WTC11 (cell line): ENCODE measurements at regions not wholly inside any gene's neighbourhood (a gene's known extent, or its start where the extent isn't known, plus 50 kb on each side); places are given as distances from the start of the nearest gene placed in this dataset.

Experiments
- ATF2 ChIP-seq: sonication (generic); formaldehyde crosslinking; IDR thresholded peaks from 2 replicates; pipeline ENCODE4 v1.8.1; 2022; ENCODE audit warnings: low read depth, missing genetic modification reagents, borderline replicate concordance
- CREB1 ChIP-seq: sonication (generic); formaldehyde crosslinking; IDR thresholded peaks from 2 replicates; pipeline ENCODE4 v1.8.0; 2023; ENCODE audit warnings: mild to moderate bottlenecking, missing genetic modification reagents
- NR3C1 ChIP-seq: sonication (generic); formaldehyde crosslinking; conservative IDR thresholded peaks from 2 replicates; pipeline ENCODE4 v1.8.1; 2023; ENCODE audit warnings: low read depth, mild to moderate bottlenecking, missing genetic modification reagents
- ZBTB21 ChIP-seq: sonication (generic); formaldehyde crosslinking; IDR thresholded peaks from 2 replicates; pipeline ENCODE4 v1.8.1; 2023; ENCODE audit warnings: mild to moderate bottlenecking, missing genetic modification reagents, borderline replicate concordance
- ZNF121 ChIP-seq: sonication (generic); formaldehyde crosslinking; IDR thresholded peaks from 2 replicates; pipeline ENCODE4 v1.8.0; 2023; ENCODE audit warnings: missing genetic modification reagents
- ZNF138 ChIP-seq: sonication (generic); formaldehyde crosslinking; conservative IDR thresholded peaks from 2 replicates; pipeline ENCODE4 v1.8.1; 2022; ENCODE audit warnings: mild to moderate bottlenecking, moderate library complexity, missing genetic modification reagents
- TF ChIP-seq, protein P1 (sequence below): sonication (generic); formaldehyde crosslinking; IDR thresholded peaks from 2 replicates; pipeline ENCODE4 v1.8.1; 2022; ENCODE audit warnings: missing genetic modification reagents, borderline replicate concordance
- TF ChIP-seq, protein P2 (sequence below): fragments of 200-600 bp; IDR thresholded peaks from 2 replicates; pipeline ENCODE4 v1.8.0; 2022; ENCODE audit warnings: antibody characterized with exemption
- TF ChIP-seq, protein P3 (sequence below): sonication (generic); formaldehyde crosslinking; IDR thresholded peaks from 2 replicates; pipeline ENCODE4 v1.8.0; 2023; ENCODE audit warnings: missing genetic modification reagents

- TF ChIP-seq ZNF121 (no peak), NR3C1 (CRISPR knock-in tag) (no peak), ZBTB21 (CRISPR knock-in tag) (no peak), ATF2 (CRISPR knock-in tag) (no peak), ZNF138 (CRISPR knock-in tag) (no peak), CREB1 (CRISPR knock-in tag) (no peak)
- TF ChIP-seq, protein P1, sequence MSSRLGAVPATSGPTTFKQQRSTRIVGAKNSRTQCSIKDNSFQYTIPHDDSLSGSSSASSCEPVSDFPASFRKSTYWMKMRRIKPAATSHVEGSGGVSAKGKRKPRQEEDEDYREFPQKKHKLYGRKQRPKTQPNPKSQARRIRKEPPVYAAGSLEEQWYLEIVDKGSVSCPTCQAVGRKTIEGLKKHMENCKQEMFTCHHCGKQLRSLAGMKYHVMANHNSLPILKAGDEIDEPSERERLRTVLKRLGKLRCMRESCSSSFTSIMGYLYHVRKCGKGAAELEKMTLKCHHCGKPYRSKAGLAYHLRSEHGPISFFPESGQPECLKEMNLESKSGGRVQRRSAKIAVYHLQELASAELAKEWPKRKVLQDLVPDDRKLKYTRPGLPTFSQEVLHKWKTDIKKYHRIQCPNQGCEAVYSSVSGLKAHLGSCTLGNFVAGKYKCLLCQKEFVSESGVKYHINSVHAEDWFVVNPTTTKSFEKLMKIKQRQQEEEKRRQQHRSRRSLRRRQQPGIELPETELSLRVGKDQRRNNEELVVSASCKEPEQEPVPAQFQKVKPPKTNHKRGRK (CRISPR knock-in tag) = no peak
- TF ChIP-seq, protein P2, sequence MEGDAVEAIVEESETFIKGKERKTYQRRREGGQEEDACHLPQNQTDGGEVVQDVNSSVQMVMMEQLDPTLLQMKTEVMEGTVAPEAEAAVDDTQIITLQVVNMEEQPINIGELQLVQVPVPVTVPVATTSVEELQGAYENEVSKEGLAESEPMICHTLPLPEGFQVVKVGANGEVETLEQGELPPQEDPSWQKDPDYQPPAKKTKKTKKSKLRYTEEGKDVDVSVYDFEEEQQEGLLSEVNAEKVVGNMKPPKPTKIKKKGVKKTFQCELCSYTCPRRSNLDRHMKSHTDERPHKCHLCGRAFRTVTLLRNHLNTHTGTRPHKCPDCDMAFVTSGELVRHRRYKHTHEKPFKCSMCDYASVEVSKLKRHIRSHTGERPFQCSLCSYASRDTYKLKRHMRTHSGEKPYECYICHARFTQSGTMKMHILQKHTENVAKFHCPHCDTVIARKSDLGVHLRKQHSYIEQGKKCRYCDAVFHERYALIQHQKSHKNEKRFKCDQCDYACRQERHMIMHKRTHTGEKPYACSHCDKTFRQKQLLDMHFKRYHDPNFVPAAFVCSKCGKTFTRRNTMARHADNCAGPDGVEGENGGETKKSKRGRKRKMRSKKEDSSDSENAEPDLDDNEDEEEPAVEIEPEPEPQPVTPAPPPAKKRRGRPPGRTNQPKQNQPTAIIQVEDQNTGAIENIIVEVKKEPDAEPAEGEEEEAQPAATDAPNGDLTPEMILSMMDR = no peak
- TF ChIP-seq, protein P3, sequence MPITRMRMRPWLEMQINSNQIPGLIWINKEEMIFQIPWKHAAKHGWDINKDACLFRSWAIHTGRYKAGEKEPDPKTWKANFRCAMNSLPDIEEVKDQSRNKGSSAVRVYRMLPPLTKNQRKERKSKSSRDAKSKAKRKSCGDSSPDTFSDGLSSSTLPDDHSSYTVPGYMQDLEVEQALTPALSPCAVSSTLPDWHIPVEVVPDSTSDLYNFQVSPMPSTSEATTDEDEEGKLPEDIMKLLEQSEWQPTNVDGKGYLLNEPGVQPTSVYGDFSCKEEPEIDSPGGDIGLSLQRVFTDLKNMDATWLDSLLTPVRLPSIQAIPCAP (CRISPR knock-in tag) = no peak
Observed at GRCh38 chr4:57910151-57910550, 800.0 kb upstream of the IGFBP7 start.
